ENCODE measurements at regions not wholly inside any gene's neighbourhood (a gene's known extent, or its start where the extent isn't known, plus 50 kb on each side); places are given as distances from the start of the nearest gene placed in this dataset.

DNA sequence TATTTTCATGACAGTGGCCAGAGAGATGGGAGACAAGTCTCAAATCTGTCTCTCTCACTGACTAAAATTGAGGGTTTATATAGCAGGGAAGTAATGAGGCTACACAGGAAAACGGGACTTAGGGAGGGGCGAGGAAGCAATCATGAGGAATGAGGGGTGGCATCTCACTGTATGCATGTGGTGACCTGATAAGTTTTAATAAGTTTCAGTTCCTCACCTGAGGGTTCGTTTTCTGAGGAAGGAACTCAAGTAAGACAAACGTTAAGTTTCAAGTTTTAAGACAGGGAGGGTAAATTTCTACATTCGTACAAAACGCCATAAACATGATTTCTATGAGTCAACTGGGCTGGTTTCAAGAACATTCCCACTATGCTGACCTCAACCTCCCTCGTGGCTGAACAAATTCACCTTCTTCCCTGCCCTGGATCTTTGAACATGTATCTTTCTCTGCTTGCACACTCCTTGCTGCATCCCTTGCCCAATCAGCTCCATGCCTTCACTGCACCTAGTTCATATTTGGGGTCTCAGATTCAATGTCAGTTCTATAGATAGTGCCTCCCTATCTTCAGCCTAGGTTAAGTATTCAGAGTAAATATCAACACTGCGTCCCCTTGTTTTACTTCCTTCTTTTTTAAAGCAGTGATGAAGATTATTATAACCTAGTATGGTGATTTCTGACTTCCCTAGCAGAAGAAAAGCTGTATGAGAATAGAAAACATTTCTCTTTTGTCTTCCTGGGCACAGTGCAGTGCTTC, 53.3 kb upstream of the CNTNAP5 start:
- no peaks in the 10 kb centered on the region for H3K4me1 Mint-ChIP-seq (ENCODE audit: low read depth, unreplicated experiment)

More for the DNA sequence above, 53.3 kb upstream of the CNTNAP5 start:
- CTCF ChIA-PET: no interaction called here
- no peak overlapping the region for H3K4me3 ChIP-seq (ENCODE audit: low read depth, low read length)
- H3K9me3 Mint-ChIP-seq (ENCODE audit: unreplicated experiment): no peaks in the 10 kb centered on the region
- no peak overlapping the region for H3K4me3 Mint-ChIP-seq (ENCODE audit: unreplicated experiment)
- no peaks in the 10 kb centered on the region; the same call in 1 of the 2 replicates for H3K27me3 ChIP-seq (replicated peaks; ENCODE audit: control insufficient read depth, insufficient read depth, low read length)
- TF ChIP-seq, protein P1, sequence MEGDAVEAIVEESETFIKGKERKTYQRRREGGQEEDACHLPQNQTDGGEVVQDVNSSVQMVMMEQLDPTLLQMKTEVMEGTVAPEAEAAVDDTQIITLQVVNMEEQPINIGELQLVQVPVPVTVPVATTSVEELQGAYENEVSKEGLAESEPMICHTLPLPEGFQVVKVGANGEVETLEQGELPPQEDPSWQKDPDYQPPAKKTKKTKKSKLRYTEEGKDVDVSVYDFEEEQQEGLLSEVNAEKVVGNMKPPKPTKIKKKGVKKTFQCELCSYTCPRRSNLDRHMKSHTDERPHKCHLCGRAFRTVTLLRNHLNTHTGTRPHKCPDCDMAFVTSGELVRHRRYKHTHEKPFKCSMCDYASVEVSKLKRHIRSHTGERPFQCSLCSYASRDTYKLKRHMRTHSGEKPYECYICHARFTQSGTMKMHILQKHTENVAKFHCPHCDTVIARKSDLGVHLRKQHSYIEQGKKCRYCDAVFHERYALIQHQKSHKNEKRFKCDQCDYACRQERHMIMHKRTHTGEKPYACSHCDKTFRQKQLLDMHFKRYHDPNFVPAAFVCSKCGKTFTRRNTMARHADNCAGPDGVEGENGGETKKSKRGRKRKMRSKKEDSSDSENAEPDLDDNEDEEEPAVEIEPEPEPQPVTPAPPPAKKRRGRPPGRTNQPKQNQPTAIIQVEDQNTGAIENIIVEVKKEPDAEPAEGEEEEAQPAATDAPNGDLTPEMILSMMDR (IDR thresholded peaks at IDR 0.05; ENCODE audit: insufficient read depth in 1 of 2, low read depth in 1 of 2, low read length in 1 of 2, severe bottlenecking in 1 of 2, unreplicated experiment in 1 of 2): no peak
- H3K9me3 ChIP-seq: no peaks in the 10 kb centered on the region
- no peaks in the 10 kb centered on the region for H3K4me1 ChIP-seq
- H3K36me3 ChIP-seq (ENCODE audit: control insufficient read depth, insufficient read depth, low read length): no peaks in the 10 kb centered on the region
- BruUV-seq (replicated peaks): no TSS peak
- no peaks in the 10 kb centered on the region for H3K36me3 Mint-ChIP-seq (ENCODE audit: insufficient read depth, unreplicated experiment)
- POLR2A ChIA-PET: no interaction called here
- no peak for DNase-seq
- H3K27me3 Mint-ChIP-seq (ENCODE audit: insufficient read depth, unreplicated experiment): peaks cover 6% of the 10 kb centered on the region
- intact Hi-C loops (cut with micrococcal nuclease; ENCODE audit: unreplicated experiment): no loop called here
- H3K27ac Mint-ChIP-seq (ENCODE audit: unreplicated experiment): no peak overlapping the region

Measured in Caco-2 (cell line).